GM23338 (cell line): ENCODE measurements at regions not wholly inside any gene's neighbourhood (a gene's known extent, or its start where the extent isn't known, plus 50 kb on each side); places are given as distances from the start of the nearest gene placed in this dataset.

Source experiments
- EZH2 ChIP-seq: fragments of 200-600 bp; sonication (generic); IDR thresholded peaks from one replicate; pipeline ENCODE4 v1.8.0; 2017; ENCODE audit warnings: antibody characterized with exemption, mild to moderate bottlenecking, low read depth; ENCODE audit not compliant: unreplicated experiment
- EZH2phosphoT487 ChIP-seq: fragments of 200-600 bp; sonication (generic); IDR thresholded peaks from one replicate; pipeline ENCODE4 v1.8.1; 2018; ENCODE audit warnings: antibody characterized with exemption; ENCODE audit not compliant: unreplicated experiment
- JUNB ChIP-seq: IDR thresholded peaks from one replicate; pipeline ENCODE4 v1.6.1; 2016; ENCODE audit warnings: antibody characterized with exemption; ENCODE audit not compliant: unreplicated experiment
- POLR2AphosphoS5 ChIP-seq: IDR thresholded peaks from 2 replicates; pipeline ENCODE4 v1.6.1; 2016; ENCODE audit warnings: antibody characterized with exemption, low read depth
- TF ChIP-seq, protein P1 (sequence below), 2 experiments: fragments of 200-600 bp in 1 of 2; sonication (generic) in 1 of 2; conservative IDR thresholded peaks; 2 replicates each; pipeline versions ENCODE4 v1.5.1 to v1.6.1; 2016 to 2017; ENCODE audit warnings: antibody characterized with exemption in 2 of 2, low read depth in 2 of 2, mild to moderate bottlenecking in 2 of 2, moderate library complexity in 1 of 2

DNA sequence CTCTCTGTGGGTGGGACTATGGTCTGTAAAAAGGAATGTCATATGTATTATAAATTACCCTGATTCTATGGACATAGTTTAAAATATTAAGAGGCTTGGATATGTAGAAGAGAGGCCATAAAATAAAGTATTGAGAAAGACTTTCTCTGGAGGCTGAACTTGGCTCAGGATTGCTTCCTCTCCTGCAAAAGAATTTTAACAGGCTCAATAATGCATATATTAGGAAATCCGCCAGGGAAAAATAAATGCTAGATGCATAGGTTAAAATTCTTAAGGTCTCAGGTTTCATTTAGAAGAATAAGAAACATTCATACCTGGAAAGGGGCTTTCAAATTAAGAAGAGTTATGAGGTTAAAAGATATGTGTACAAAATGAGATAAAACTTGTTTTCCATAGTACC, 424.3 kb downstream of the ARAP2 start:
- TF ChIP-seq, protein P1, sequence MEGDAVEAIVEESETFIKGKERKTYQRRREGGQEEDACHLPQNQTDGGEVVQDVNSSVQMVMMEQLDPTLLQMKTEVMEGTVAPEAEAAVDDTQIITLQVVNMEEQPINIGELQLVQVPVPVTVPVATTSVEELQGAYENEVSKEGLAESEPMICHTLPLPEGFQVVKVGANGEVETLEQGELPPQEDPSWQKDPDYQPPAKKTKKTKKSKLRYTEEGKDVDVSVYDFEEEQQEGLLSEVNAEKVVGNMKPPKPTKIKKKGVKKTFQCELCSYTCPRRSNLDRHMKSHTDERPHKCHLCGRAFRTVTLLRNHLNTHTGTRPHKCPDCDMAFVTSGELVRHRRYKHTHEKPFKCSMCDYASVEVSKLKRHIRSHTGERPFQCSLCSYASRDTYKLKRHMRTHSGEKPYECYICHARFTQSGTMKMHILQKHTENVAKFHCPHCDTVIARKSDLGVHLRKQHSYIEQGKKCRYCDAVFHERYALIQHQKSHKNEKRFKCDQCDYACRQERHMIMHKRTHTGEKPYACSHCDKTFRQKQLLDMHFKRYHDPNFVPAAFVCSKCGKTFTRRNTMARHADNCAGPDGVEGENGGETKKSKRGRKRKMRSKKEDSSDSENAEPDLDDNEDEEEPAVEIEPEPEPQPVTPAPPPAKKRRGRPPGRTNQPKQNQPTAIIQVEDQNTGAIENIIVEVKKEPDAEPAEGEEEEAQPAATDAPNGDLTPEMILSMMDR (conservative IDR thresholded peaks at IDR 0.05; ENCODE audit: low read depth in 2 of 2) = no peak
- TF ChIP-seq EZH2 (no peak), JUNB (no peak), POLR2AphosphoS5 (no peak), EZH2phosphoT487 (no peak)
